HepG2 (cell line): ENCODE measurements at regions not wholly inside any gene's neighbourhood (a gene's known extent, or its start where the extent isn't known, plus 50 kb on each side); places are given as distances from the start of the nearest gene placed in this dataset.

Experiments
- ATAC-seq: fragments of 200-7000 bp; cut with Tn5 transposase; 3 replicates; pipeline ENCODE4 v1.9.1; 2020; ENCODE audit warnings: mild to moderate bottlenecking, moderate library complexity
- BruUV-seq: library from RNA; stranded (reverse); fragments of 400-500 nt; replicated peaks from 2 replicates; lab custom pipeline; 2021; lab: Mats Ljungman, UMichigan
- CTCF ChIA-PET: fragments of 300-600 bp; formaldehyde crosslinking; extraction: SDS; loops from one replicate; lab custom pipeline; 2021; ENCODE audit warnings: low total read pairs, inconsistent platforms, low intra/inter-chr PET ratio; lab: Yijun Ruan, JAX
- POLR2A ChIA-PET: fragments of 350-600 bp; sonication (Branson Sonifier 250); formaldehyde crosslinking; loops from one replicate; lab custom pipeline; 2020; ENCODE audit warnings: antibody characterized with exemption, inconsistent platforms; lab: Yijun Ruan, JAX
- DNase-seq: peaks from one replicate; pipeline ENCODE4 v3.0.0-alpha.2; 2015; ENCODE audit warnings: low spot score
- FAIRE-seq: peaks from 3 replicates; lab custom pipeline; 2011; peaks lifted over from hg19 to GRCh38; lab: Jason Lieb, UNC
- H2AFZ ChIP-seq: one replicate; pipeline ENCODE4 v1.6.1; 2011; ENCODE audit warnings: low read length, inconsistent platforms
- H3K27ac ChIP-seq: fragments of 300-600 bp; 3 replicates; pipeline ENCODE4 v1.8.0; 2011; ENCODE audit warnings: mixed run types, mild to moderate bottlenecking, mixed read lengths, low read length, inconsistent platforms; ENCODE audit not compliant: insufficient read depth; ENCODE audit errors: extremely low read length
- H3K27me3 ChIP-seq, 2 experiments: fragments of 200-600 bp in 1 of 2; 2 replicates in 1 of 2; 3 replicates in 1 of 2; pipeline versions ENCODE4 v1.6.0 to v1.8.0; 2011; ENCODE audit warnings: low read length in 2 of 2, mild to moderate bottlenecking in 2 of 2, moderate library complexity in 2 of 2, inconsistent platforms in 1 of 2; ENCODE audit not compliant: insufficient read depth in 2 of 2, control insufficient read depth in 1 of 2
- H3K36me3 ChIP-seq, 2 experiments: fragments of 200-600 bp in 1 of 2; replicated peaks in 1 of 2; 2 replicates in 1 of 2; 3 replicates in 1 of 2; pipeline versions ENCODE4 v1.5.1 to v1.8.0; 2011; ENCODE audit warnings: low read length in 2 of 2, inconsistent platforms in 1 of 2; ENCODE audit not compliant: insufficient read depth in 2 of 2, control insufficient read depth in 1 of 2
- H3K4me1 ChIP-seq: 2 replicates; pipeline ENCODE4 v1.5.1; 2012; ENCODE audit warnings: low read length, inconsistent platforms; ENCODE audit not compliant: insufficient read depth
- H3K4me2 ChIP-seq: 2 replicates; pipeline ENCODE4 v1.6.0; 2011; ENCODE audit warnings: low read depth, low read length, inconsistent platforms
- H3K4me3 ChIP-seq, 3 experiments: fragments of 200-600 bp in 1 of 3; sonication (generic), shearing (Covaris generic) in 1 of 3; replicated peaks in 1 of 3; 2 replicates each; pipeline ENCODE4 v1.5.1; 2011 to 2016; ENCODE audit warnings: low read length in 3 of 3, inconsistent platforms in 2 of 3, low read depth in 2 of 3, mild to moderate bottlenecking in 2 of 3, control low read depth in 1 of 3, mixed read lengths in 1 of 3; ENCODE audit not compliant: insufficient read depth in 1 of 3
- H3K79me2 ChIP-seq: one replicate; pipeline ENCODE4 v1.6.1; 2011; ENCODE audit warnings: low read length, inconsistent platforms; ENCODE audit not compliant: insufficient read depth
- H3K9ac ChIP-seq: 2 replicates; pipeline ENCODE4 v1.6.0; 2011; ENCODE audit warnings: mild to moderate bottlenecking, low read depth, low read length, inconsistent platforms; ENCODE audit not compliant: insufficient read depth
- H3K9me3 ChIP-seq: 2 replicates; pipeline ENCODE4 v1.5.1; 2012; ENCODE audit warnings: mild to moderate bottlenecking, low read length
- H4K20me1 ChIP-seq: 2 replicates; pipeline ENCODE4 v1.6.0; 2011; ENCODE audit warnings: inconsistent platforms, mild to moderate bottlenecking, low read length, moderate library complexity; ENCODE audit not compliant: insufficient read depth
- AFF4 ChIP-seq: sonication (generic); formaldehyde crosslinking; IDR thresholded peaks from 2 replicates; pipeline ENCODE4 v1.4.0; 2020; ENCODE audit warnings: missing genetic modification reagents
- CC2D1A ChIP-seq: sonication (generic); formaldehyde crosslinking; IDR thresholded peaks from 2 replicates; pipeline ENCODE4 v1.8.1; 2023; ENCODE audit warnings: mild to moderate bottlenecking, missing genetic modification reagents
- CENPT ChIP-seq: sonication (generic); formaldehyde crosslinking; IDR thresholded peaks from 2 replicates; pipeline ENCODE4 v1.8.0; 2022; ENCODE audit warnings: low read depth, mild to moderate bottlenecking, moderate library complexity, missing genetic modification reagents
- FLYWCH1 ChIP-seq: sonication (generic); formaldehyde crosslinking; IDR thresholded peaks from 2 replicates; pipeline ENCODE4 v1.8.1; 2023; ENCODE audit warnings: mild to moderate bottlenecking, missing genetic modification reagents
- FOSL2 ChIP-seq: sonication (generic); formaldehyde crosslinking; IDR thresholded peaks from 2 replicates; pipeline ENCODE4 v1.4.0; 2020; ENCODE audit warnings: missing genetic modification reagents
- HHEX ChIP-seq: IDR thresholded peaks from 2 replicates; pipeline ENCODE4 v1.6.1; 2016; ENCODE audit warnings: control low read depth
- HIC2 ChIP-seq: sonication (generic); formaldehyde crosslinking; IDR thresholded peaks from 2 replicates; pipeline ENCODE4 v1.9.0; 2022; ENCODE audit warnings: low read depth, missing genetic modification reagents
- HMG20A ChIP-seq: IDR thresholded peaks from 2 replicates; pipeline ENCODE4 v1.6.1; 2016; ENCODE audit warnings: borderline replicate concordance
- KDM3A ChIP-seq: IDR thresholded peaks from 2 replicates; pipeline ENCODE4 v1.6.1; 2018; ENCODE audit warnings: low read depth, missing compliant biosample characterization
- RORA ChIP-seq: sonication (generic); formaldehyde crosslinking; IDR thresholded peaks from 2 replicates; pipeline ENCODE4 v1.5.0; 2020; ENCODE audit warnings: mild to moderate bottlenecking, missing genetic modification reagents, moderate library complexity
- SMAD1 ChIP-seq: sonication (generic); formaldehyde crosslinking; IDR thresholded peaks from 2 replicates; pipeline ENCODE4 v1.4.0; 2020; ENCODE audit warnings: missing genetic modification reagents, low read depth, mild to moderate bottlenecking, borderline replicate concordance
- TMF1 ChIP-seq: sonication (generic); formaldehyde crosslinking; IDR thresholded peaks from 2 replicates; pipeline ENCODE4 v1.8.1; 2022; ENCODE audit warnings: low read depth, missing genetic modification reagents
- TRIM22 ChIP-seq: fragments of 450-650 bp; IDR thresholded peaks from 2 replicates; pipeline ENCODE4 v1.6.1; 2017
- ZNF205 ChIP-seq: IDR thresholded peaks from 2 replicates; pipeline ENCODE4 v1.6.1; 2018; ENCODE audit warnings: missing biosample characterization, missing genetic modification reagents
- ZNF256 ChIP-seq: sonication (generic); formaldehyde crosslinking; conservative IDR thresholded peaks from 2 replicates; pipeline ENCODE4 v1.4.0; 2020; ENCODE audit warnings: missing genetic modification reagents
- ZNF264 ChIP-seq: sonication (generic); formaldehyde crosslinking; IDR thresholded peaks from 2 replicates; pipeline ENCODE4 v1.4.0; 2020; ENCODE audit warnings: missing genetic modification reagents
- ZNF570 ChIP-seq: sonication (generic); formaldehyde crosslinking; IDR thresholded peaks from 2 replicates; pipeline ENCODE4 v1.4.0; 2020; ENCODE audit warnings: mild to moderate bottlenecking, missing genetic modification reagents, borderline replicate concordance
- ZNF597 ChIP-seq: sonication (generic); formaldehyde crosslinking; IDR thresholded peaks from 2 replicates; pipeline ENCODE4 v1.5.0; 2020; ENCODE audit warnings: missing genetic modification reagents
- ZNF629 ChIP-seq: sonication (generic); formaldehyde crosslinking; conservative IDR thresholded peaks from 2 replicates; pipeline ENCODE4 v1.5.0; 2020; ENCODE audit warnings: missing genetic modification reagents
- WGBS: methylation state at CpG from one replicate; pipeline ENCODE4 v1.1.6; 2017; ENCODE audit warnings: low lambda C conversion rate; 5-methylcytosine and 5-hydroxymethylcytosine counted together
- in situ Hi-C: cut with HindIII; loops from 2 replicates; pipeline ENCODE4 v1.10.0; 2017; ENCODE audit warnings: low pct_unique_long_range_greater_than_20kb; ENCODE audit not compliant: extremely low pct_ligation_motif_present
- intact Hi-C: fragments of 100-400 bp; cut with micrococcal nuclease; formaldehyde crosslinking; loops from one replicate; pipeline ENCODE4 v1.10.0; 2022; ENCODE audit not compliant: unreplicated experiment

- TF ChIP-seq SMAD1 (no peak), HIC2 (CRISPR knock-in tag) (no peak), ZNF264 (CRISPR knock-in tag) (no peak), KDM3A (CRISPR knock-in tag) (no peak), CC2D1A (no peak), TRIM22 (no peak)
Measured at GRCh38 chr15:61380270-61380669, 151.2 kb upstream of the RORA start (continued).

GRCh38 chr15:61379005-61379404 lies 149.9 kb upstream of the RORA start:
- no peaks in the 10 kb centered on the region for H3K9me3 ChIP-seq
- H3K27ac ChIP-seq, result no peak overlapping the region
- H3K36me3 ChIP-seq, result no peaks in the 10 kb centered on the region
- no peaks in the 10 kb centered on the region for H3K4me1 ChIP-seq
- no peak for FAIRE-seq
- H4K20me1 ChIP-seq, result no peaks in the 10 kb centered on the region
- H3K4me3 ChIP-seq, result no peak overlapping the region
- intact Hi-C loops (no loop called here), in situ Hi-C loops (no loop called here)
- no TSS peak for BruUV-seq
- no peaks in the 10 kb centered on the region for H3K79me2 ChIP-seq
- no peaks in the 10 kb centered on the region for H3K27me3 ChIP-seq
- no peak overlapping the region for H3K4me2 ChIP-seq
- ChIA-PET CTCF (no interaction called here), POLR2A (no interaction called here)
- no peak overlapping the region for H2AFZ ChIP-seq
- 25% methylated on average over 1 of the region's 1 CpG for WGBS
- DNase-seq, result no peak
- H3K9ac ChIP-seq, result no peak overlapping the region
- no peak for ATAC-seq
- TF ChIP-seq ZNF597 (CRISPR knock-in tag) (no peak), HHEX (CRISPR knock-in tag) (no peak), FOSL2 (CRISPR knock-in tag) (no peak), FLYWCH1 (CRISPR knock-in tag) (no peak), ZNF256 (no peak), TMF1 (CRISPR knock-in tag) (no peak), ZNF629 (CRISPR knock-in tag) (no peak), HMG20A (CRISPR knock-in tag) (no peak), ZNF570 (no peak), KDM3A (CRISPR knock-in tag) (no peak), AFF4 (CRISPR knock-in tag) (no peak), RORA (no peak), ZNF205 (CRISPR knock-in tag) (no peak), CENPT (CRISPR knock-in tag) (no peak)
